Heart left ventricle (tissue), 16 donors: ENCODE measurements at regions not wholly inside any gene's neighbourhood (a gene's known extent, or its start where the extent isn't known, plus 50 kb on each side); places are given as distances from the start of the nearest gene placed in this dataset.

Source experiments
- ATAC-seq, 4 donors: fragments of 200-7000 bp; cut with Tn5 transposase; one replicate each; pipeline ENCODE4 v1.9.1; 2020 to 2022; ENCODE audit warnings: moderate library complexity in 4 of 4, mild to moderate bottlenecking in 3 of 4, moderate number of reproducible peaks in 1 of 4
- DNase-seq, 5 donors: peaks; one replicate each; pipeline ENCODE4 v3.0.0-alpha.2; 2020
- H3K27ac ChIP-seq, 12 donors: fragments of 200-600 bp; sonication (generic) in 4 of 12; one replicate each; pipeline versions ENCODE4 v1.5.0 to v1.8.0; 2016 to 2022; ENCODE audit warnings: mild to moderate bottlenecking in 2 of 12
- H3K27me3 ChIP-seq, 9 donors: fragments of 200-600 bp; sonication (generic) in 2 of 9; one replicate each; pipeline versions ENCODE4 v1.5.1 to v1.8.0; 2016 to 2022; ENCODE audit warnings: mild to moderate bottlenecking in 3 of 9
- H3K36me3 ChIP-seq, 9 donors: fragments of 200-600 bp; sonication (generic) in 2 of 9; one replicate each; pipeline versions ENCODE4 v1.5.0 to v1.8.0; 2018 to 2022; ENCODE audit warnings: mild to moderate bottlenecking in 2 of 9
- H3K4me1 ChIP-seq, 12 donors: fragments of 200-600 bp; sonication (generic) in 4 of 12; one replicate each; pipeline versions ENCODE4 v1.5.0 to v1.8.0; 2016 to 2022; ENCODE audit warnings: mild to moderate bottlenecking in 3 of 12
- H3K4me3 ChIP-seq, 12 donors: fragments of 200-600 bp; sonication (generic) in 4 of 12; one replicate each; pipeline versions ENCODE4 v1.5.0 to v1.8.0; 2017 to 2022; ENCODE audit warnings: mild to moderate bottlenecking in 9 of 12, moderate library complexity in 4 of 12
- H3K9me3 ChIP-seq, 12 donors: fragments of 200-600 bp; sonication (generic) in 4 of 12; one replicate each; pipeline versions ENCODE4 v1.5.0 to v1.8.0; 2016 to 2022; ENCODE audit warnings: mild to moderate bottlenecking in 1 of 12
- POLR2A ChIP-seq, 2 donors: fragments of 450-650 bp; IDR thresholded peaks; one replicate each; pipeline ENCODE4 v1.6.1; 2017; ENCODE audit warnings: antibody characterized with exemption in 2 of 2, mild to moderate bottlenecking in 2 of 2, moderate library complexity in 2 of 2
- WGBS, 4 donors: extraction: QIAGEN DNeasy Blood & Tissue Kit in 2 of 4; methylation state at CpG; one replicate each; pipeline versions ENCODE4 v1.1.5 to v1.1.7; 2013 to 2018; 5-methylcytosine and 5-hydroxymethylcytosine counted together
- intact Hi-C, 10 donors: fragments of 100-400 bp; cut with DNase I; formaldehyde crosslinking; loops; one replicate each; pipeline versions ENCODE4 v1.11.1 to v1.14.2; 2022
- TF ChIP-seq, protein P1 (sequence below), 12 donors: fragments of 200-600 bp; sonication (generic) in 4 of 12; IDR thresholded peaks; one replicate each; pipeline versions ENCODE4 v1.5.0 to v1.8.0; 2018 to 2022; ENCODE audit warnings: antibody characterized with exemption in 12 of 12, mild to moderate bottlenecking in 5 of 12
- donor health status: ischemic (EF 13 %, LVEDD 7.1; RV severe dilation, severe dysfunction).
- donor health status: healthy with polysubstance abuse.
- donor health status: DM: no; HTN: yes; CAD: no.
- donor health status: DM: no; HTN: no; CAD: no.
- donor health status: ischemic (EF 25% LVEDD 6.9; RV normal size, moderate dysfunction).
- donor health status: ischemic (EF 25% LVEDD 5.7; RV mildly dilated, moderate dysfunction).
- donor health status: healthy.
- donor health status: DM: yes; HTN: yes; CAD: no.
- donor health status: ischemic (EF 35%, LVEDD 5.7; RV mildly dilated, moderate dysfunction).
- donor health status: nonischemic (EF 11% LVEDD 7.7; RV severe dilation, severe dysfunction).
- donor health status: DM: yes; HTN: yes; CAD: no.
- donor health status: PGD.
- donor health status: ischemic (EF 29% LVEDD 5.4; RV normal size, mild dysfunction).
- donor health status: nonischemic (EF 23%, LVEDD 6.1; RV moderate dilation, normal function).

GRCh38 chr2:180507028-180507427 lies 473.4 kb upstream of the UBE2E3 start:
- WGBS, 4 donors, result 63 to 90% (median 87%) methylated on average over 2 of the region's 2 CpGs
- H3K9me3 ChIP-seq, result no peaks in the 10 kb centered on the region
- no peak for TF ChIP-seq POLR2A (IDR thresholded peaks at IDR 0.05)
- TF ChIP-seq, protein P1, sequence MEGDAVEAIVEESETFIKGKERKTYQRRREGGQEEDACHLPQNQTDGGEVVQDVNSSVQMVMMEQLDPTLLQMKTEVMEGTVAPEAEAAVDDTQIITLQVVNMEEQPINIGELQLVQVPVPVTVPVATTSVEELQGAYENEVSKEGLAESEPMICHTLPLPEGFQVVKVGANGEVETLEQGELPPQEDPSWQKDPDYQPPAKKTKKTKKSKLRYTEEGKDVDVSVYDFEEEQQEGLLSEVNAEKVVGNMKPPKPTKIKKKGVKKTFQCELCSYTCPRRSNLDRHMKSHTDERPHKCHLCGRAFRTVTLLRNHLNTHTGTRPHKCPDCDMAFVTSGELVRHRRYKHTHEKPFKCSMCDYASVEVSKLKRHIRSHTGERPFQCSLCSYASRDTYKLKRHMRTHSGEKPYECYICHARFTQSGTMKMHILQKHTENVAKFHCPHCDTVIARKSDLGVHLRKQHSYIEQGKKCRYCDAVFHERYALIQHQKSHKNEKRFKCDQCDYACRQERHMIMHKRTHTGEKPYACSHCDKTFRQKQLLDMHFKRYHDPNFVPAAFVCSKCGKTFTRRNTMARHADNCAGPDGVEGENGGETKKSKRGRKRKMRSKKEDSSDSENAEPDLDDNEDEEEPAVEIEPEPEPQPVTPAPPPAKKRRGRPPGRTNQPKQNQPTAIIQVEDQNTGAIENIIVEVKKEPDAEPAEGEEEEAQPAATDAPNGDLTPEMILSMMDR (IDR thresholded peaks at IDR 0.05), result no peak
- H3K27ac ChIP-seq, result no peak overlapping the region
- DNase-seq (no peak), ATAC-seq (no peak)
- no peak overlapping the region for H3K4me3 ChIP-seq
- no peaks in the 10 kb centered on the region for H3K36me3 ChIP-seq
- H3K4me1 ChIP-seq, result no peaks in the 10 kb centered on the region
- no peaks in the 10 kb centered on the region for H3K27me3 ChIP-seq
- intact Hi-C loops, result no loop called here

DNA sequence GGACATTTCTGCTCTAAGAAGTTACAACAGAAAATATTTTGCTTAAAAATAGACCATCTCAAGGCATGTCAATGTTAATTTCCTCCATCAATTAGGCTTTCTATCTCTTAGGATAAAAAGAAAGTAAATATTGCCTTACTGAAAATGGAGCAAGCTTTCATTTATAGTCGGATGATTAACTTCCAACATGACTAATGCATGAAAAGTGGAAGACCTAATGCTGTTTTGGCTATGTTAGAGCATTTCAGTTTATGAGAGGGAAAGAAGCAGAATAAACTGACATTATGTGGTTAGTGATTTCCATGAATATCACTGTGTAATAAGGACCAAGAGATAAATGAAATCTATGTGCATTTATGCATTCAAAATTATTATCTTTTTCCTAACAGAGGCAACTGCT lies 475.2 kb upstream of the UBE2E3 start:
- intact Hi-C loops, result no loop called here
- no peak overlapping the region for H3K27ac ChIP-seq
- H3K9me3 ChIP-seq, result peaks cover 0 to under 1% (median 0%) of the 10 kb centered on the region in 12 donors
- TF ChIP-seq, protein P1 (IDR thresholded peaks at IDR 0.05), result no peak
- no peak for TF ChIP-seq POLR2A (IDR thresholded peaks at IDR 0.05)
- H3K36me3 ChIP-seq, result no peaks in the 10 kb centered on the region
- DNase-seq (no peak), ATAC-seq (no peak)
- WGBS, 4 donors, result 80 to 89% (median 84%) methylated on average over 1 of the region's 1 CpG
- H3K27me3 ChIP-seq, result no peaks in the 10 kb centered on the region
- no peaks in the 10 kb centered on the region for H3K4me1 ChIP-seq
- H3K4me3 ChIP-seq, result no peak overlapping the region

- no peaks in the 10 kb centered on the region for H3K4me1 ChIP-seq
- WGBS, 4 donors, result 67 to 83% (median 70%) methylated on average over 1 of the region's 1 CpG
Measured at GRCh38 chr2:180497621-180498152, 482.7 kb upstream of the UBE2E3 start.

DNA sequence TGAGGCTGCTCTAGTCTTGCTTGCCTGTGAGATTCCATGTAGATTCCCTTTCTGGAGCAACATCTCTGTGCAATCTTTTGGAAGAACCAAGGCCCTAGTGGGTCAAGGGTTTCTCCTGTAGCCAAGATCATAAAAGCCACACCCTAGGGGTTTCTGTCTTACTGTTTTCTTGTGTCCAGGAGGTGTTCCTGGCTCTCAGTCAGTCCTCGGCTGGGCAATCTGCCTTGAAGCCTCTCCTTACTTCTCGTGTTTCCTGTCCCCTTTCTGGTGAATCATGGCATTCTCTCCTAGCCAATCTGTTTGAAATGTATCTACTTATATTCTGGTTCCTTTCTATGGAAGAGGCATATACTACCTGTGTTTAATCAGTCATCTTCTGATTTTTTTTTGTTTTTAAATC lies 484.8 kb upstream of the UBE2E3 start:
- Histone ChIP-seq H3K27ac (no peak overlapping the region), H3K36me3 (no peaks in the 10 kb centered on the region), H3K9me3 (peaks cover 0 to 16% (median 0%) of the 10 kb centered on the region in 12 donors), H3K4me3 (no peak overlapping the region), H3K4me1 (no peaks in the 10 kb centered on the region), H3K27me3 (peaks cover 0 to 3% (median 0%) of the 10 kb centered on the region in 9 donors)
- 44 to 63% (median 59%) methylated on average over 2 of the region's 2 CpGs for WGBS, 4 donors
- intact Hi-C loops, result no loop called here
- ATAC-seq (no peak), DNase-seq (no peak)
- TF ChIP-seq, protein P1 (IDR thresholded peaks at IDR 0.05), result no peak
- no peak for TF ChIP-seq POLR2A (IDR thresholded peaks at IDR 0.05)

More at GRCh38 chr2:180497621-180498152, 482.7 kb upstream of the UBE2E3 start:
- peaks cover 0 to 3% (median 0%) of the 10 kb centered on the region in 9 donors for H3K27me3 ChIP-seq
- no peak overlapping the region for H3K27ac ChIP-seq
- no peak for ATAC-seq
- TF ChIP-seq, protein P1 (IDR thresholded peaks at IDR 0.05), result no peak
- TF ChIP-seq POLR2A (IDR thresholded peaks at IDR 0.05), result no peak
- intact Hi-C loops, result no loop called here
- peaks cover 0 to 16% (median 0%) of the 10 kb centered on the region in 12 donors for H3K9me3 ChIP-seq
- no peaks in the 10 kb centered on the region for H3K36me3 ChIP-seq
- no peak for DNase-seq
- H3K4me3 ChIP-seq, result no peak overlapping the region
